ENCODE measurements at regions not wholly inside any gene's neighbourhood (a gene's known extent, or its start where the extent isn't known, plus 50 kb on each side); places are given as distances from the start of the nearest gene placed in this dataset.

- CTCF ChIA-PET, result no interaction called here
- Histone ChIP-seq H4K91ac (ENCODE audit: insufficient read depth, low read depth, low read length) (no peak overlapping the region), H2AK9ac (replicated peaks; ENCODE audit: low read depth, low read length, poor library complexity) (no peak overlapping the region), H2AFZ (replicated peaks; ENCODE audit: low read length, poor library complexity) (no peak overlapping the region), H3K36me3 (ENCODE audit: control insufficient read depth, insufficient read depth, low read length) (no peaks in the 10 kb centered on the region), H3K18ac (ENCODE audit: low read depth, low read length) (no peak overlapping the region), H3K4me1 (ENCODE audit: control insufficient read depth, insufficient read depth, low read length) (peaks cover 3% of the 10 kb centered on the region), H3K79me1 (ENCODE audit: low read depth in 1 of 2, low read length in 2 of 2) (no peaks in the 10 kb centered on the region), H3K9me1 (ENCODE audit: insufficient read depth, low read length) (0 out of 2 replicates have a peak, but pooled peaks cover 2% of the 10 kb centered on the region), H3K56ac (ENCODE audit: extremely low read depth, insufficient read depth, low read length) (no peak overlapping the region), H3K4ac (ENCODE audit: low read depth, low read length) (no peak overlapping the region), H3K27ac (ENCODE audit: insufficient read depth, low read length) (no peak overlapping the region), H4K20me1 (ENCODE audit: insufficient read depth, low read length) (no peaks in the 10 kb centered on the region), H3K9me3 (ENCODE audit: control insufficient read depth, insufficient read depth, low read length) (peaks cover 3% of the 10 kb centered on the region; the same call in 1 of the 2 replicates), H3K14ac (replicated peaks; ENCODE audit: low read depth, low read length) (no peak overlapping the region), H2BK5ac (ENCODE audit: low read depth, low read length, poor library complexity, severe bottlenecking) (no peak overlapping the region), H2BK15ac (ENCODE audit: low read depth, low read length) (no peak overlapping the region), H2BK20ac (ENCODE audit: low read depth, low read length) (no peak overlapping the region), H4K5ac (ENCODE audit: low read depth, low read length) (no peak overlapping the region), H3K23ac (ENCODE audit: low read depth, low read length) (no peak overlapping the region), H2BK120ac (ENCODE audit: low read depth, low read length) (no peak overlapping the region), H3K27me3 (ENCODE audit: control insufficient read depth, insufficient read depth, low read length) (no peaks in the 10 kb centered on the region), H4K8ac (ENCODE audit: low read depth in 2 of 2, low read length in 2 of 2) (no peak overlapping the region), H3K9ac (ENCODE audit: low read depth, low read length) (no peak overlapping the region), H3K4me3 (ENCODE audit: insufficient read depth, low read depth, low read length) (no peak overlapping the region), H2AK5ac (ENCODE audit: low read depth, low read length) (no peak overlapping the region), H3K4me2 (ENCODE audit: low read depth, low read length) (no peak overlapping the region)
- TF ChIP-seq ELK1 (IDR thresholded peaks at IDR 0.05; ENCODE audit: borderline replicate concordance, low read depth, low read length) (no peak), RFX5 (IDR thresholded peaks at IDR 0.05; ENCODE audit: low read depth, low read length) (no peak), CHD1 (IDR thresholded peaks at IDR 0.05; ENCODE audit: low read depth, low read length) (no peak), RAD21 (IDR thresholded peaks at IDR 0.05; ENCODE audit: low read length) (no peak), FOS (IDR thresholded peaks at IDR 0.05; ENCODE audit: low read depth, low read length) (no peak), BHLHE40 (IDR thresholded peaks at IDR 0.05; ENCODE audit: low read depth, low read length) (no peak), CEBPB (IDR thresholded peaks at IDR 0.05; ENCODE audit: low read depth, low read length) (no peak), MAZ (IDR thresholded peaks at IDR 0.05; ENCODE audit: borderline replicate concordance, low read depth, low read length) (no peak), MAFK (IDR thresholded peaks at IDR 0.05; ENCODE audit: low read depth, low read length) (no peak), USF2 (IDR thresholded peaks at IDR 0.05; ENCODE audit: low read depth, low read length) (no peak), MXI1 (IDR thresholded peaks at IDR 0.05; ENCODE audit: borderline replicate concordance, low read depth, low read length) (no peak), POLR2A (IDR thresholded peaks at IDR 0.05; ENCODE audit: low read depth, low read length) (no peak), CTCF (conservative IDR thresholded peaks at IDR 0.05; ENCODE audit: low read depth, low read length) (no peak), RCOR1 (IDR thresholded peaks at IDR 0.05; ENCODE audit: insufficient replicate concordance, low read length) (no peak), NFE2L2 (IDR thresholded peaks at IDR 0.05; ENCODE audit: low read depth, low read length) (no peak), SMC3 (IDR thresholded peaks at IDR 0.05; ENCODE audit: low read depth, low read length) (no peak)
- BruUV-seq (replicated peaks), result no TSS peak
- WGBS, 2 experiments (ENCODE audit: extremely low coverage in 2 of 2, insufficient read length in 1 of 2), result no CpG with 5 or more reads among the region's 2 CpGs
- ATAC-seq (ENCODE audit: low read depth), result no peak
- dilution Hi-C loops (cut with HindIII; ENCODE audit: low sequenced_read_pairs, unreplicated experiment), result no loop called here
- intact Hi-C loops (cut with micrococcal nuclease), result no loop called here
- in situ Hi-C loops (cut with MboI; ENCODE audit: low sequenced_read_pairs), result no loop called here
- POLR2A ChIA-PET (ENCODE audit: unreplicated experiment), result no interaction called here
- no peak for DNase-seq
Observed at GRCh38 chr6:53446151-53446550, 97.4 kb upstream of the ELOVL5 start.
